ENCODE measurements at regions not wholly inside any gene's neighbourhood (a gene's known extent, or its start where the extent isn't known, plus 50 kb on each side); places are given as distances from the start of the nearest gene placed in this dataset.

DNA sequence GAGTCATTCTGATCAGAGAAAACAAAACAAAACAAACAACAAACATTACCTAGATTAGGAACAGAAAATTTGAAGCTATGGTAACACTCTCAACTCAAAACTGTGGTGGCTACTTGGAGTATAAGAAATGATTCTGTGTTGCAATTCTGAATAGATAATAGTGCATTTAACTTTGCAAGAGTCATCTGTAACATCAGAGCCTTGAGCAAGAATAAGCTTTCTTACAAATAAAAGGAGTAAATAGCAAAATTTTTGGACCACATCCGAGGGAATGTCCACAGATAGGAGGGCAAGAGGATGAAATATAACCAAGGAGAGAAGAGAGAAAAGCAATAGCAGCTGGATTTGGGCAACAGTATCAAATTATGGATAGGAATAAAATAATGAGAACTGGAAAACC is 1090.6 kb downstream of the SLC6A15 start:
- TF ChIP-seq, protein P1, sequence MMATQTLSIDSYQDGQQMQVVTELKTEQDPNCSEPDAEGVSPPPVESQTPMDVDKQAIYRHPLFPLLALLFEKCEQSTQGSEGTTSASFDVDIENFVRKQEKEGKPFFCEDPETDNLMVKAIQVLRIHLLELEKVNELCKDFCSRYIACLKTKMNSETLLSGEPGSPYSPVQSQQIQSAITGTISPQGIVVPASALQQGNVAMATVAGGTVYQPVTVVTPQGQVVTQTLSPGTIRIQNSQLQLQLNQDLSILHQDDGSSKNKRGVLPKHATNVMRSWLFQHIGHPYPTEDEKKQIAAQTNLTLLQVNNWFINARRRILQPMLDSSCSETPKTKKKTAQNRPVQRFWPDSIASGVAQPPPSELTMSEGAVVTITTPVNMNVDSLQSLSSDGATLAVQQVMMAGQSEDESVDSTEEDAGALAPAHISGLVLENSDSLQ (IDR thresholded peaks at IDR 0.05): no peak
- no peak for TF ChIP-seq NFRKB (IDR thresholded peaks at IDR 0.05)
- TF ChIP-seq ZNF384 (IDR thresholded peaks at IDR 0.05): no peak
- TF ChIP-seq FOXA1 (IDR thresholded peaks at IDR 0.05): no peak
